GM21723 (cell line): ENCODE measurements at regions not wholly inside any gene's neighbourhood (a gene's known extent, or its start where the extent isn't known, plus 50 kb on each side); places are given as distances from the start of the nearest gene placed in this dataset.
"Not testable (repeated sequence)": the region's sequence is repeated elsewhere in the genome, so short reads cannot be mapped to it uniquely, and the experiment has no call there.

ENCODE experiments used
- ATAC-seq: cut with Tn5 transposase; IDR thresholded peaks from one replicate; pipeline ENCODE4 v1.9.1; 2021; ENCODE audit warnings: mild to moderate bottlenecking, moderate library complexity; ENCODE audit not compliant: unreplicated experiment

GRCh38 chr15:22258398-22259150 is 178.2 kb downstream of the OR4M2 start:
- no peak for ATAC-seq

- not testable (repeated sequence) for ATAC-seq
Observed at GRCh38 chr15:22259151-22259750, 178.9 kb downstream of the OR4M2 start.

GRCh38 chr15:22259881-22260421 is 179.6 kb downstream of the OR4M2 start:
- no peak for ATAC-seq

- ATAC-seq = no peak
Observed at GRCh38 chr15:22262613-22263020, 182.3 kb downstream of the OR4M2 start.

- ATAC-seq = no peak
Observed at GRCh38 chr15:22263738-22264137, 183.4 kb downstream of the OR4M2 start.

- ATAC-seq = not testable (repeated sequence)
Observed at GRCh38 chr15:22264272-22264671, 183.9 kb downstream of the OR4M2 start.

- ATAC-seq = no peak
Observed at GRCh38 chr15:22265056-22265945, 185.0 kb downstream of the OR4M2 start.

GRCh38 chr15:22265970-22266369 is 185.6 kb downstream of the OR4M2 start:
- ATAC-seq = no peak

GRCh38 chr15:22267761-22268160 is 187.4 kb downstream of the OR4M2 start:
- no peak for ATAC-seq

GRCh38 chr15:22268201-22268600 is 187.9 kb downstream of the OR4M2 start:
- ATAC-seq = not testable (repeated sequence)

GRCh38 chr15:22268654-22269053 is 188.3 kb downstream of the OR4M2 start:
- not testable (repeated sequence) for ATAC-seq

- not testable (repeated sequence) for ATAC-seq
Observed at GRCh38 chr15:22272286-22273160, 186.2 kb upstream of the GOLGA6L22 start.

- ATAC-seq = not testable (repeated sequence)
Observed at GRCh38 chr15:22273185-22273584, 185.5 kb upstream of the GOLGA6L22 start.

GRCh38 chr15:22274376-22274775 is 184.3 kb upstream of the GOLGA6L22 start:
- ATAC-seq = not testable (repeated sequence)

GRCh38 chr15:22280770-22281169 is 177.9 kb upstream of the GOLGA6L22 start:
- ATAC-seq = not testable (repeated sequence)

- ATAC-seq = peak; percentile 60
Observed at GRCh38 chr15:22282794-22283533, 175.7 kb upstream of the GOLGA6L22 start.

GRCh38 chr15:22284795-22285420 is 173.8 kb upstream of the GOLGA6L22 start:
- ATAC-seq = not testable (repeated sequence)

GRCh38 chr15:22291054-22291453 is 167.6 kb upstream of the GOLGA6L22 start:
- ATAC-seq = not testable (repeated sequence)

- ATAC-seq = not testable (repeated sequence)
Observed at GRCh38 chr15:22303112-22303511, 155.6 kb upstream of the GOLGA6L22 start.
